Esophagus muscularis mucosa (tissue), 4 donors: ENCODE measurements at regions not wholly inside any gene's neighbourhood (a gene's known extent, or its start where the extent isn't known, plus 50 kb on each side); places are given as distances from the start of the nearest gene placed in this dataset.

Experiments used
- DNase-seq: peaks from one replicate; pipeline ENCODE4 v3.0.0-alpha.2; 2017; ENCODE audit errors: extremely low spot score
- H3K27ac ChIP-seq, 4 donors: fragments of 200-600 bp; sonication (generic); replicated peaks in 1 of 4; 1 replicate in 3 of 4; 2 replicates in 1 of 4; pipeline ENCODE4 v1.5.1; 2016 to 2019; ENCODE audit warnings: mild to moderate bottlenecking in 1 of 4
- H3K27me3 ChIP-seq, 4 donors: fragments of 200-600 bp; sonication (generic); one replicate each; pipeline versions ENCODE4 v1.5.1 to v1.6.0; 2016 to 2019
- H3K36me3 ChIP-seq, 4 donors: fragments of 200-600 bp; sonication (generic); one replicate each; pipeline ENCODE4 v1.5.1; 2016 to 2019
- H3K4me1 ChIP-seq, 4 donors: fragments of 200-600 bp; sonication (generic); one replicate each; pipeline ENCODE4 v1.5.1; 2016 to 2019
- H3K4me3 ChIP-seq, 4 donors: fragments of 200-600 bp; sonication (generic); 1 replicate in 2 of 4; 2 replicates in 2 of 4; pipeline ENCODE4 v1.5.1; 2016 to 2019; ENCODE audit warnings: mild to moderate bottlenecking in 4 of 4, moderate library complexity in 1 of 4
- H3K9me3 ChIP-seq, 4 donors: fragments of 200-600 bp; sonication (generic); 1 replicate in 3 of 4; 2 replicates in 1 of 4; pipeline ENCODE4 v1.5.1; 2016 to 2019
- CTCF ChIP-seq, 3 experiments: fragments of 200-600 bp in 2 of 3; fragments of 450-650 bp in 1 of 3; sonication (generic) in 2 of 3; IDR thresholded peaks; one replicate each; pipeline ENCODE4 v1.5.1; 2017 to 2019; ENCODE audit warnings: antibody characterized with exemption in 3 of 3, mild to moderate bottlenecking in 2 of 3, moderate library complexity in 1 of 3
- EP300 ChIP-seq: sonication (generic); formaldehyde crosslinking; IDR thresholded peaks from one replicate; pipeline ENCODE4 v1.6.1; 2017; ENCODE audit warnings: antibody characterized with exemption
- POLR2A ChIP-seq: fragments of 450-650 bp; IDR thresholded peaks from one replicate; pipeline ENCODE4 v1.6.1; 2017; ENCODE audit warnings: antibody characterized with exemption, moderate library complexity, mild to moderate bottlenecking, low read depth
- POLR2AphosphoS5 ChIP-seq, 2 donors: sonication (generic); formaldehyde crosslinking; IDR thresholded peaks; one replicate each; pipeline ENCODE4 v1.6.1; 2017; ENCODE audit warnings: antibody characterized with exemption in 2 of 2
- WGBS: methylation state at CpG from one replicate; pipeline ENCODE4 v1.1.5; 2018; 5-methylcytosine and 5-hydroxymethylcytosine counted together
- intact Hi-C: fragments of 100-400 bp; cut with DNase I; formaldehyde crosslinking; loops from one replicate; pipeline ENCODE4 v1.15.1; 2023

GRCh38 chr1:105730701-105731100 lies 1325.8 kb upstream of the PRMT6 start:
- H3K4me3 ChIP-seq: no peak overlapping the region
- H3K9me3 ChIP-seq: no peaks in the 10 kb centered on the region
- intact Hi-C loops: no loop called here
- TF ChIP-seq POLR2AphosphoS5 (IDR thresholded peaks at IDR 0.05) (no peak), POLR2A (no peak), CTCF (IDR thresholded peaks at IDR 0.05) (no peak), EP300 (no peak)
- H3K36me3 ChIP-seq: no peaks in the 10 kb centered on the region
- H3K27ac ChIP-seq: no peak overlapping the region
- H3K27me3 ChIP-seq: no peaks in the 10 kb centered on the region
- no peak for DNase-seq
- no peaks in the 10 kb centered on the region for H3K4me1 ChIP-seq
- WGBS: 55% methylated on average over 3 of the region's 3 CpGs

- H3K4me1 ChIP-seq: no peaks in the 10 kb centered on the region
- H3K9me3 ChIP-seq: no peaks in the 10 kb centered on the region
- TF ChIP-seq POLR2AphosphoS5 (IDR thresholded peaks at IDR 0.05) (no peak), EP300 (no peak), POLR2A (no peak), CTCF (IDR thresholded peaks at IDR 0.05) (no peak)
- intact Hi-C loops: no loop called here
- DNase-seq: no peak
- no peak overlapping the region for H3K27ac ChIP-seq
- no peaks in the 10 kb centered on the region for H3K27me3 ChIP-seq
- no peaks in the 10 kb centered on the region for H3K36me3 ChIP-seq
- 70% methylated on average over 3 of the region's 3 CpGs for WGBS
- H3K4me3 ChIP-seq: no peak overlapping the region
These were observed 1320.1 kb upstream of the PRMT6 start for GRCh38 chr1:105736349-105736748.

GRCh38 chr1:105779727-105780126 lies 1276.7 kb upstream of the PRMT6 start:
- Histone ChIP-seq H3K4me1 (no peaks in the 10 kb centered on the region), H3K27ac (no peak overlapping the region), H3K4me3 (no peak overlapping the region), H3K9me3 (peaks cover 0 to 3% (median 2%) of the 10 kb centered on the region in 4 donors), H3K27me3 (no peaks in the 10 kb centered on the region), H3K36me3 (no peaks in the 10 kb centered on the region)
- intact Hi-C loops: no loop called here
- TF ChIP-seq POLR2A: no peak
- no peak for TF ChIP-seq EP300
- TF ChIP-seq CTCF (IDR thresholded peaks at IDR 0.05): no peak
- TF ChIP-seq POLR2AphosphoS5 (IDR thresholded peaks at IDR 0.05): no peak
- WGBS: 79% methylated on average over 4 of the region's 4 CpGs
- no peak for DNase-seq

- 18% methylated on average over 2 of the region's 2 CpGs for WGBS
- Histone ChIP-seq H3K4me1 (no peaks in the 10 kb centered on the region), H3K27me3 (no peaks in the 10 kb centered on the region), H3K4me3 (no peak overlapping the region), H3K27ac (no peak overlapping the region), H3K9me3 (no peaks in the 10 kb centered on the region), H3K36me3 (no peaks in the 10 kb centered on the region)
- intact Hi-C loops: no loop called here
- TF ChIP-seq POLR2AphosphoS5 (IDR thresholded peaks at IDR 0.05): no peak
- TF ChIP-seq POLR2A: no peak
- no peak for TF ChIP-seq EP300
- TF ChIP-seq CTCF (IDR thresholded peaks at IDR 0.05): no peak
- DNase-seq: no peak
These were observed 1271.5 kb upstream of the PRMT6 start for GRCh38 chr1:105785021-105785420.

GRCh38 chr1:105793536-105794146 lies 1262.8 kb upstream of the PRMT6 start:
- no peaks in the 10 kb centered on the region for H3K27me3 ChIP-seq
- H3K36me3 ChIP-seq: no peaks in the 10 kb centered on the region
- 96% methylated on average over 1 of the region's 1 CpG for WGBS
- no peak overlapping the region for H3K4me3 ChIP-seq
- H3K27ac ChIP-seq: no peak overlapping the region
- H3K4me1 ChIP-seq: no peaks in the 10 kb centered on the region
- intact Hi-C loops: no loop called here
- DNase-seq: no peak
- no peak for TF ChIP-seq EP300
- TF ChIP-seq CTCF (IDR thresholded peaks at IDR 0.05): peak in 2 of 3 experiments; percentile 31 to 39
- no peaks in the 10 kb centered on the region for H3K9me3 ChIP-seq
